ENCODE measurements at regions not wholly inside any gene's neighbourhood (a gene's known extent, or its start where the extent isn't known, plus 50 kb on each side); places are given as distances from the start of the nearest gene placed in this dataset.

DNA sequence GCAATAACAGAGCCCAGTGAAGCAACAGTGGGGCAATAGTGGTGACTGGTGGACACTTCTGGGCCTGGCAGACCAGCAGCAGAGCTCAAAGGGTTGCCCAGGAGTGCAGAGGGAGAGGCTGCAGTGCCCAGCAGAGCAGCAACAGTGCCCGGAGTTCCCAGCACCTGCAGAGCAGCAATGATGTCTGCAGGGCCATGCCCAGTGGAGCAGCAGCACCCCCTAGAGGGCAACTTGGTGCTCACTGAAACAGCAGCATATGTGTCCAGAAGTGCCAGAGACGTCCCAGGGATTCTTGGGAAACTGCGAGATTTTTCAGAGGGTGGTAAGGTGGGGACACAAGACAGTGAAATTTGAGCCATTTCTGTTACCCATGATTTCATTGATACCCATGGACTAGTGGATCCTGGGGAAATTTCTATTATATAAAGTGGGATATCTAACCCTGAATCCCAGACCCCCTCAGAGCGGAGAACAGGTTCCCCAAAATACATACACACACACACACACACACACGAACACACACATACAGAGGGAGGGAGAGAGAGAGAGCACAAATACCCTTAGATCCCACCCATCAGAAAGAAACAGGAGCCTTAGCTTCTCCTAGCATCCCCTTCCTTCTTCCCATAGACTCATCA, 156.9 kb upstream of the GJB5 start:
- no peaks in the 10 kb centered on the region for H3K36me3 ChIP-seq (ENCODE audit: control insufficient read depth, insufficient read depth, low read length)
- H3K4me3 ChIP-seq (replicated peaks in 1 of 4; ENCODE audit: control extremely low read depth in 1 of 4, insufficient read depth in 1 of 4, low read depth in 3 of 4, low read length in 4 of 4), result no peak overlapping the region
- H2AFZ ChIP-seq (ENCODE audit: low read length), result no peak overlapping the region
- no peaks in the 10 kb centered on the region for H3K4me1 ChIP-seq (ENCODE audit: control insufficient read depth, extremely low read depth, insufficient read depth, low read length)
- no peaks in the 10 kb centered on the region for H3K27me3 ChIP-seq (ENCODE audit: control insufficient read depth, insufficient read depth, low read length)
- H4K20me1 ChIP-seq (ENCODE audit: control insufficient read depth, extremely low read depth, insufficient read depth, low read length), result no peaks in the 10 kb centered on the region
- H3K4me2 ChIP-seq (ENCODE audit: extremely low read depth, insufficient read depth, low read length), result no peak overlapping the region
- no peak overlapping the region for H3K9ac ChIP-seq (ENCODE audit: insufficient read depth, low read length)
- H3K9me3 ChIP-seq (ENCODE audit: control insufficient read depth, insufficient read depth, low read depth, low read length), result no peaks in the 10 kb centered on the region
- DNase-seq (ENCODE audit: low read depth in 2 of 2), result peak; percentile 9 to 41
- no peak for TF ChIP-seq EZH2 (IDR thresholded peaks at IDR 0.05; ENCODE audit: low read length, missing control alignments)
- TF ChIP-seq, protein P1, sequence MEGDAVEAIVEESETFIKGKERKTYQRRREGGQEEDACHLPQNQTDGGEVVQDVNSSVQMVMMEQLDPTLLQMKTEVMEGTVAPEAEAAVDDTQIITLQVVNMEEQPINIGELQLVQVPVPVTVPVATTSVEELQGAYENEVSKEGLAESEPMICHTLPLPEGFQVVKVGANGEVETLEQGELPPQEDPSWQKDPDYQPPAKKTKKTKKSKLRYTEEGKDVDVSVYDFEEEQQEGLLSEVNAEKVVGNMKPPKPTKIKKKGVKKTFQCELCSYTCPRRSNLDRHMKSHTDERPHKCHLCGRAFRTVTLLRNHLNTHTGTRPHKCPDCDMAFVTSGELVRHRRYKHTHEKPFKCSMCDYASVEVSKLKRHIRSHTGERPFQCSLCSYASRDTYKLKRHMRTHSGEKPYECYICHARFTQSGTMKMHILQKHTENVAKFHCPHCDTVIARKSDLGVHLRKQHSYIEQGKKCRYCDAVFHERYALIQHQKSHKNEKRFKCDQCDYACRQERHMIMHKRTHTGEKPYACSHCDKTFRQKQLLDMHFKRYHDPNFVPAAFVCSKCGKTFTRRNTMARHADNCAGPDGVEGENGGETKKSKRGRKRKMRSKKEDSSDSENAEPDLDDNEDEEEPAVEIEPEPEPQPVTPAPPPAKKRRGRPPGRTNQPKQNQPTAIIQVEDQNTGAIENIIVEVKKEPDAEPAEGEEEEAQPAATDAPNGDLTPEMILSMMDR (conservative IDR thresholded peaks at IDR 0.05 in 1 of 2, IDR thresholded peaks at IDR 0.05 in 1 of 2; ENCODE audit: low read depth in 1 of 2, low read length in 2 of 2), result peak; percentile 54 to 96
- no peaks in the 10 kb centered on the region for H3K79me2 ChIP-seq (ENCODE audit: control insufficient read depth, insufficient read depth, low read length)
- H3K27ac ChIP-seq (ENCODE audit: insufficient read depth, low read length), result no peak overlapping the region

- Histone ChIP-seq H3K9me3 (ENCODE audit: control insufficient read depth, insufficient read depth, low read depth, low read length) (no peaks in the 10 kb centered on the region), H3K9ac (ENCODE audit: insufficient read depth, low read length) (no peak overlapping the region), H3K4me2 (ENCODE audit: extremely low read depth, insufficient read depth, low read length) (no peak overlapping the region), H2AFZ (ENCODE audit: low read length) (no peak overlapping the region), H4K20me1 (ENCODE audit: control insufficient read depth, extremely low read depth, insufficient read depth, low read length) (no peaks in the 10 kb centered on the region), H3K27me3 (ENCODE audit: control insufficient read depth, insufficient read depth, low read length) (no peaks in the 10 kb centered on the region), H3K79me2 (ENCODE audit: control insufficient read depth, insufficient read depth, low read length) (no peaks in the 10 kb centered on the region), H3K4me3 (replicated peaks in 1 of 4; ENCODE audit: control extremely low read depth in 1 of 4, insufficient read depth in 1 of 4, low read depth in 3 of 4, low read length in 4 of 4) (no peak overlapping the region), H3K4me1 (ENCODE audit: control insufficient read depth, extremely low read depth, insufficient read depth, low read length) (no peaks in the 10 kb centered on the region), H3K36me3 (ENCODE audit: control insufficient read depth, insufficient read depth, low read length) (no peaks in the 10 kb centered on the region), H3K27ac (ENCODE audit: insufficient read depth, low read length) (no peak overlapping the region)
- DNase-seq (ENCODE audit: low read depth in 2 of 2), result no peak
- TF ChIP-seq, protein P1 (conservative IDR thresholded peaks at IDR 0.05 in 1 of 2, IDR thresholded peaks at IDR 0.05 in 1 of 2; ENCODE audit: low read depth in 1 of 2, low read length in 2 of 2), result no peak
- TF ChIP-seq EZH2 (IDR thresholded peaks at IDR 0.05; ENCODE audit: low read length, missing control alignments), result no peak
Measured at GRCh38 chr1:34602907-34603306, 151.9 kb upstream of the GJB5 start.

DNA sequence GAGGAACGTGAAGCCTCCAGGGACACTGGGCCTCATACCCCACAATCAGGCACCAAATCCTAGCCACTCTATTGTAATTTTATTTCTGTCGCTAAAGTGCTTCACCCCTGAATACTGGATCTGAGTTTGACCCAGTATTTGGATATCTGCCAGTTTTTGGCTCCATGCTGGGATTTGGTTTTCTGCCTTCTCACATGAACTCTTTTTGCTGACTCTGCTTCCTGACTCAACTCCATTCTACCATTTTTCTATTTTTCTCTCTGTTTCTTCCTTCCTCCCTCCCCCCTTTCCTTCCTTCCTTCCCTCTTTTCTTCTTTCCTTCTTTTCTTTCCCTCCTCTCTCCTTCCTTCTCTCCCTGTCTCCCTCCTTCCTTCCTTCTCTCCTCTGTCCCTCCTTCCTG, 151.3 kb upstream of the GJB5 start:
- no peaks in the 10 kb centered on the region for H3K79me2 ChIP-seq (ENCODE audit: control insufficient read depth, insufficient read depth, low read length)
- no peak overlapping the region for H3K9ac ChIP-seq (ENCODE audit: insufficient read depth, low read length)
- H3K9me3 ChIP-seq (ENCODE audit: control insufficient read depth, insufficient read depth, low read depth, low read length), result no peaks in the 10 kb centered on the region
- TF ChIP-seq EZH2 (IDR thresholded peaks at IDR 0.05; ENCODE audit: low read length, missing control alignments), result no peak
- TF ChIP-seq, protein P1 (conservative IDR thresholded peaks at IDR 0.05 in 1 of 2, IDR thresholded peaks at IDR 0.05 in 1 of 2; ENCODE audit: low read depth in 1 of 2, low read length in 2 of 2), result no peak
- H3K4me3 ChIP-seq (replicated peaks in 1 of 4; ENCODE audit: control extremely low read depth in 1 of 4, insufficient read depth in 1 of 4, low read depth in 3 of 4, low read length in 4 of 4), result no peak overlapping the region
- no peaks in the 10 kb centered on the region for H3K4me1 ChIP-seq (ENCODE audit: control insufficient read depth, extremely low read depth, insufficient read depth, low read length)
- no peaks in the 10 kb centered on the region for H4K20me1 ChIP-seq (ENCODE audit: control insufficient read depth, extremely low read depth, insufficient read depth, low read length)
- no peak overlapping the region for H3K27ac ChIP-seq (ENCODE audit: insufficient read depth, low read length)
- H2AFZ ChIP-seq (ENCODE audit: low read length), result no peak overlapping the region
- no peak overlapping the region for H3K4me2 ChIP-seq (ENCODE audit: extremely low read depth, insufficient read depth, low read length)
- H3K36me3 ChIP-seq (ENCODE audit: control insufficient read depth, insufficient read depth, low read length), result no peaks in the 10 kb centered on the region
- no peaks in the 10 kb centered on the region for H3K27me3 ChIP-seq (ENCODE audit: control insufficient read depth, insufficient read depth, low read length)
- no peak for DNase-seq (ENCODE audit: low read depth in 2 of 2)
